Panc1 (cell line): ENCODE measurements at regions not wholly inside any gene's neighbourhood (a gene's known extent, or its start where the extent isn't known, plus 50 kb on each side); places are given as distances from the start of the nearest gene placed in this dataset.

Experiments
- ATAC-seq: fragments of 200-7000 bp; cut with Tn5 transposase; 2 replicates; pipeline ENCODE4 v1.9.1; 2020; ENCODE audit warnings: mild to moderate bottlenecking, moderate library complexity
- BruUV-seq: library from RNA; stranded (reverse); fragments of 400-500 nt; replicated peaks from 2 replicates; lab custom pipeline; 2021; lab: Mats Ljungman, UMichigan
- CTCF ChIA-PET: fragments of 300-600 bp; sonication (Branson Sonifier 250); formaldehyde crosslinking; loops from one replicate; lab custom pipeline; 2022; ENCODE audit warnings: antibody characterized with exemption; lab: Charles Lee
- POLR2A ChIA-PET: fragments of 300-600 bp; sonication (Branson Sonifier 250); formaldehyde crosslinking; loops from one replicate; lab custom pipeline; 2022; ENCODE audit warnings: antibody characterized with exemption; lab: Charles Lee
- DNase-seq: peaks from one replicate; pipeline ENCODE4 v3.0.0-alpha.2; 2010; ENCODE audit warnings: low read depth, low spot score
- H3K27ac ChIP-seq: 2 replicates; pipeline ENCODE4 v1.5.1; 2011; ENCODE audit warnings: mild to moderate bottlenecking, low read length, inconsistent platforms
- H3K27me3 ChIP-seq: fragments of 200-500 bp; sonication (Bioruptor generic); 2 replicates; pipeline ENCODE4 v1.6.0; 2014; ENCODE audit warnings: low read length, inconsistent platforms; ENCODE audit not compliant: control insufficient read depth, insufficient read depth
- H3K36me3 ChIP-seq: fragments of 200-500 bp; sonication (Bioruptor generic); 2 replicates; pipeline ENCODE4 v1.5.1; 2014; ENCODE audit warnings: inconsistent platforms, mild to moderate bottlenecking, low read length, moderate library complexity; ENCODE audit not compliant: control insufficient read depth, insufficient read depth
- H3K4me1 ChIP-seq: 2 replicates; pipeline ENCODE4 v1.5.1; 2011; ENCODE audit warnings: inconsistent platforms, mild to moderate bottlenecking, low read length, moderate library complexity; ENCODE audit not compliant: control insufficient read depth, insufficient read depth
- H3K4me3 ChIP-seq, 2 experiments: 2 replicates each; pipeline ENCODE4 v1.5.1; 2011 to 2012; ENCODE audit warnings: low read depth in 2 of 2, low read length in 2 of 2, mild to moderate bottlenecking in 2 of 2, inconsistent platforms in 1 of 2, moderate library complexity in 1 of 2
- H3K9me3 ChIP-seq: fragments of 200-500 bp; sonication (Bioruptor generic); 2 replicates; pipeline ENCODE4 v1.5.1; 2014; ENCODE audit warnings: low read depth, mild to moderate bottlenecking, inconsistent platforms, low read length, moderate library complexity; ENCODE audit not compliant: control insufficient read depth, insufficient read depth
- CTCF ChIP-seq: fragments of 450-650 bp; IDR thresholded peaks from 2 replicates; pipeline ENCODE4 v1.5.1; 2017; ENCODE audit warnings: mild to moderate bottlenecking
- POLR2AphosphoS5 ChIP-seq: IDR thresholded peaks from 2 replicates; pipeline ENCODE4 v1.6.1; 2012; ENCODE audit warnings: mild to moderate bottlenecking, low read depth, low read length, moderate library complexity
- REST ChIP-seq, 2 experiments: IDR thresholded peaks; 2 replicates each; pipeline ENCODE4 v1.6.1; 2011 to 2012; ENCODE audit warnings: low read depth in 2 of 2, control low read depth in 1 of 2, low read length in 1 of 2, mild to moderate bottlenecking in 1 of 2, moderate library complexity in 1 of 2; ENCODE audit not compliant: insufficient read depth in 1 of 2
- SIN3A ChIP-seq: IDR thresholded peaks from 2 replicates; pipeline ENCODE4 v1.6.1; 2012; ENCODE audit warnings: low read depth, mild to moderate bottlenecking, low read length, moderate library complexity, borderline replicate concordance; ENCODE audit not compliant: insufficient read depth
- TCF7L2 ChIP-seq: IDR thresholded peaks from 2 replicates; pipeline ENCODE4 v1.6.1; 2011; ENCODE audit warnings: mild to moderate bottlenecking, low read depth, low read length, inconsistent platforms
- in situ Hi-C: cut with HindIII; loops from 2 replicates; pipeline ENCODE4 v1.10.0; 2016; ENCODE audit warnings: low sequenced_read_pairs, low pct_unique_long_range_greater_than_20kb
- intact Hi-C: fragments of 100-400 bp; cut with micrococcal nuclease; formaldehyde crosslinking; loops from one replicate; pipeline ENCODE4 v1.10.0; 2022; ENCODE audit not compliant: unreplicated experiment

- no peak for ATAC-seq
- no peak overlapping the region for H3K4me3 ChIP-seq
- no TSS peak for BruUV-seq
- H3K4me1 ChIP-seq, result no peaks in the 10 kb centered on the region
- ChIA-PET CTCF (no interaction called here), POLR2A (no interaction called here)
- DNase-seq, result no peak
- in situ Hi-C loops (no loop called here), intact Hi-C loops (no loop called here)
- H3K36me3 ChIP-seq, result no peaks in the 10 kb centered on the region
- no peak for TF ChIP-seq REST (IDR thresholded peaks at IDR 0.05; ENCODE audit: insufficient read depth in 1 of 2, low read depth in 2 of 2, low read length in 1 of 2)
- no peak for TF ChIP-seq POLR2AphosphoS5
- no peak for TF ChIP-seq SIN3A
- TF ChIP-seq TCF7L2, result no peak
- TF ChIP-seq CTCF, result peak; percentile 20; the same call in 1 of the 2 replicates
- peaks cover 9% of the 10 kb centered on the region for H3K27me3 ChIP-seq
- H3K9me3 ChIP-seq, result 0 out of 2 replicates have a peak, but pooled peaks cover 3% of the 10 kb centered on the region
- no peak overlapping the region for H3K27ac ChIP-seq
Measured at GRCh38 chr2:41806286-41806685, 241.5 kb upstream of the PKDCC start.

- H3K27ac ChIP-seq, result no peak overlapping the region
- H3K9me3 ChIP-seq, result no peaks in the 10 kb centered on the region
- no peak overlapping the region for H3K4me3 ChIP-seq
- H3K4me1 ChIP-seq, result no peaks in the 10 kb centered on the region
- POLR2A ChIA-PET, result no interaction called here
- CTCF ChIA-PET, result no interaction called here
- H3K27me3 ChIP-seq, result peaks cover 15% of the 10 kb centered on the region
- in situ Hi-C loops (no loop called here), intact Hi-C loops (no loop called here)
- DNase-seq (no peak), ATAC-seq (no peak)
- TF ChIP-seq CTCF (no peak), SIN3A (no peak), TCF7L2 (no peak), POLR2AphosphoS5 (no peak), REST (IDR thresholded peaks at IDR 0.05; ENCODE audit: insufficient read depth in 1 of 2, low read depth in 2 of 2, low read length in 1 of 2) (no peak)
- BruUV-seq, result no TSS peak
- H3K36me3 ChIP-seq, result no peaks in the 10 kb centered on the region
Measured at GRCh38 chr2:41821167-41821566, 226.7 kb upstream of the PKDCC start.
